OCI-LY7 (cell line): ENCODE measurements at regions not wholly inside any gene's neighbourhood (a gene's known extent, or its start where the extent isn't known, plus 50 kb on each side); places are given as distances from the start of the nearest gene placed in this dataset.

Experiments
- CTCF ChIP-seq: fragments of 200-600 bp; sonication (generic); conservative IDR thresholded peaks from 2 replicates; pipeline ENCODE4 v1.5.1; 2014; ENCODE audit warnings: mild to moderate bottlenecking, antibody characterized with exemption, low read length, moderate library complexity, mixed read lengths
- EZH2phosphoT487 ChIP-seq: fragments of 200-600 bp; sonication (generic); IDR thresholded peaks from 2 replicates; pipeline ENCODE4 v1.6.1; 2018; ENCODE audit warnings: low read depth, borderline replicate concordance, mild to moderate bottlenecking, mixed run types, antibody characterized with exemption, low read length, moderate library complexity, mixed read lengths

- no peak for TF ChIP-seq CTCF
- TF ChIP-seq EZH2phosphoT487, result no peak
These were observed 120.8 kb upstream of the TNFSF11 start for GRCh38 chr13:42453091-42453645.
